ENCODE measurements at regions not wholly inside any gene's neighbourhood (a gene's known extent, or its start where the extent isn't known, plus 50 kb on each side); places are given as distances from the start of the nearest gene placed in this dataset.

DNA sequence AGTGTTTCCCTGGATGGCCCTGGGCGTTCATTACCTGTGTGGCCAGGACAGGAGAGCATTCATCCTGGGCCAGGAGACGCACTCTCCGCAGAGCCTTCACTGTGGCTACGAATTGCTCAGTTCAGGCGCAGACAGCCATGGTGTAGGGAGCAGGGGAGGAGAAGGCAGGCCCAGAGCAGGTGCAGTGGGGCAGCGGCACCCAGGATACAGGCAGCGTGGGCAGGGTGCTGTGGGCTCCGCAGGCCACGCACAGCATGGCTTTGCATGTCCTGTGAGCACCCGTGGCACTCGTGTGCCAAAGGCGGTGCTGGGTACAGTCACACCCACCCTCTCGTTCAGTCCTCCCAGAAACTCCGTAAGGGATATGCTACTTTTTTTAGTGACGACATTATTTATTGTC lies 124.2 kb upstream of the B3GAT1 start:
- TF ChIP-seq CEBPB (IDR thresholded peaks at IDR 0.05; ENCODE audit: low read depth, low read length): no peak
- TF ChIP-seq, protein P1, sequence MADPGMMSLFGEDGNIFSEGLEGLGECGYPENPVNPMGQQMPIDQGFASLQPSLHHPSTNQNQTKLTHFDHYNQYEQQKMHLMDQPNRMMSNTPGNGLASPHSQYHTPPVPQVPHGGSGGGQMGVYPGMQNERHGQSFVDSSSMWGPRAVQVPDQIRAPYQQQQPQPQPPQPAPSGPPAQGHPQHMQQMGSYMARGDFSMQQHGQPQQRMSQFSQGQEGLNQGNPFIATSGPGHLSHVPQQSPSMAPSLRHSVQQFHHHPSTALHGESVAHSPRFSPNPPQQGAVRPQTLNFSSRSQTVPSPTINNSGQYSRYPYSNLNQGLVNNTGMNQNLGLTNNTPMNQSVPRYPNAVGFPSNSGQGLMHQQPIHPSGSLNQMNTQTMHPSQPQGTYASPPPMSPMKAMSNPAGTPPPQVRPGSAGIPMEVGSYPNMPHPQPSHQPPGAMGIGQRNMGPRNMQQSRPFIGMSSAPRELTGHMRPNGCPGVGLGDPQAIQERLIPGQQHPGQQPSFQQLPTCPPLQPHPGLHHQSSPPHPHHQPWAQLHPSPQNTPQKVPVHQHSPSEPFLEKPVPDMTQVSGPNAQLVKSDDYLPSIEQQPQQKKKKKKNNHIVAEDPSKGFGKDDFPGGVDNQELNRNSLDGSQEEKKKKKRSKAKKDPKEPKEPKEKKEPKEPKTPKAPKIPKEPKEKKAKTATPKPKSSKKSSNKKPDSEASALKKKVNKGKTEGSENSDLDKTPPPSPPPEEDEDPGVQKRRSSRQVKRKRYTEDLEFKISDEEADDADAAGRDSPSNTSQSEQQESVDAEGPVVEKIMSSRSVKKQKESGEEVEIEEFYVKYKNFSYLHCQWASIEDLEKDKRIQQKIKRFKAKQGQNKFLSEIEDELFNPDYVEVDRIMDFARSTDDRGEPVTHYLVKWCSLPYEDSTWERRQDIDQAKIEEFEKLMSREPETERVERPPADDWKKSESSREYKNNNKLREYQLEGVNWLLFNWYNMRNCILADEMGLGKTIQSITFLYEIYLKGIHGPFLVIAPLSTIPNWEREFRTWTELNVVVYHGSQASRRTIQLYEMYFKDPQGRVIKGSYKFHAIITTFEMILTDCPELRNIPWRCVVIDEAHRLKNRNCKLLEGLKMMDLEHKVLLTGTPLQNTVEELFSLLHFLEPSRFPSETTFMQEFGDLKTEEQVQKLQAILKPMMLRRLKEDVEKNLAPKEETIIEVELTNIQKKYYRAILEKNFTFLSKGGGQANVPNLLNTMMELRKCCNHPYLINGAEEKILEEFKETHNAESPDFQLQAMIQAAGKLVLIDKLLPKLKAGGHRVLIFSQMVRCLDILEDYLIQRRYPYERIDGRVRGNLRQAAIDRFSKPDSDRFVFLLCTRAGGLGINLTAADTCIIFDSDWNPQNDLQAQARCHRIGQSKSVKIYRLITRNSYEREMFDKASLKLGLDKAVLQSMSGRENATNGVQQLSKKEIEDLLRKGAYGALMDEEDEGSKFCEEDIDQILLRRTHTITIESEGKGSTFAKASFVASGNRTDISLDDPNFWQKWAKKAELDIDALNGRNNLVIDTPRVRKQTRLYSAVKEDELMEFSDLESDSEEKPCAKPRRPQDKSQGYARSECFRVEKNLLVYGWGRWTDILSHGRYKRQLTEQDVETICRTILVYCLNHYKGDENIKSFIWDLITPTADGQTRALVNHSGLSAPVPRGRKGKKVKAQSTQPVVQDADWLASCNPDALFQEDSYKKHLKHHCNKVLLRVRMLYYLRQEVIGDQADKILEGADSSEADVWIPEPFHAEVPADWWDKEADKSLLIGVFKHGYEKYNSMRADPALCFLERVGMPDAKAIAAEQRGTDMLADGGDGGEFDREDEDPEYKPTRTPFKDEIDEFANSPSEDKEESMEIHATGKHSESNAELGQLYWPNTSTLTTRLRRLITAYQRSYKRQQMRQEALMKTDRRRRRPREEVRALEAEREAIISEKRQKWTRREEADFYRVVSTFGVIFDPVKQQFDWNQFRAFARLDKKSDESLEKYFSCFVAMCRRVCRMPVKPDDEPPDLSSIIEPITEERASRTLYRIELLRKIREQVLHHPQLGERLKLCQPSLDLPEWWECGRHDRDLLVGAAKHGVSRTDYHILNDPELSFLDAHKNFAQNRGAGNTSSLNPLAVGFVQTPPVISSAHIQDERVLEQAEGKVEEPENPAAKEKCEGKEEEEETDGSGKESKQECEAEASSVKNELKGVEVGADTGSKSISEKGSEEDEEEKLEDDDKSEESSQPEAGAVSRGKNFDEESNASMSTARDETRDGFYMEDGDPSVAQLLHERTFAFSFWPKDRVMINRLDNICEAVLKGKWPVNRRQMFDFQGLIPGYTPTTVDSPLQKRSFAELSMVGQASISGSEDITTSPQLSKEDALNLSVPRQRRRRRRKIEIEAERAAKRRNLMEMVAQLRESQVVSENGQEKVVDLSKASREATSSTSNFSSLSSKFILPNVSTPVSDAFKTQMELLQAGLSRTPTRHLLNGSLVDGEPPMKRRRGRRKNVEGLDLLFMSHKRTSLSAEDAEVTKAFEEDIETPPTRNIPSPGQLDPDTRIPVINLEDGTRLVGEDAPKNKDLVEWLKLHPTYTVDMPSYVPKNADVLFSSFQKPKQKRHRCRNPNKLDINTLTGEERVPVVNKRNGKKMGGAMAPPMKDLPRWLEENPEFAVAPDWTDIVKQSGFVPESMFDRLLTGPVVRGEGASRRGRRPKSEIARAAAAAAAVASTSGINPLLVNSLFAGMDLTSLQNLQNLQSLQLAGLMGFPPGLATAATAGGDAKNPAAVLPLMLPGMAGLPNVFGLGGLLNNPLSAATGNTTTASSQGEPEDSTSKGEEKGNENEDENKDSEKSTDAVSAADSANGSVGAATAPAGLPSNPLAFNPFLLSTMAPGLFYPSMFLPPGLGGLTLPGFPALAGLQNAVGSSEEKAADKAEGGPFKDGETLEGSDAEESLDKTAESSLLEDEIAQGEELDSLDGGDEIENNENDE (IDR thresholded peaks at IDR 0.05; ENCODE audit: insufficient replicate concordance, low read length): no peak
- TF ChIP-seq TBP (IDR thresholded peaks at IDR 0.05; ENCODE audit: low read depth, low read length): no peak
- TF ChIP-seq CTBP2 (IDR thresholded peaks at IDR 0.05; ENCODE audit: borderline replicate concordance, insufficient read depth, insufficient read length, low read length): no peak
- TF ChIP-seq SIN3A (conservative IDR thresholded peaks at IDR 0.05 in 1 of 2, IDR thresholded peaks at IDR 0.05 in 1 of 2; ENCODE audit: low read depth in 1 of 2, low read length in 2 of 2): no peak
- no peak for TF ChIP-seq BCL11A (IDR thresholded peaks at IDR 0.05; ENCODE audit: low read depth in 2 of 2, low read length in 2 of 2)
- TF ChIP-seq, protein P2, sequence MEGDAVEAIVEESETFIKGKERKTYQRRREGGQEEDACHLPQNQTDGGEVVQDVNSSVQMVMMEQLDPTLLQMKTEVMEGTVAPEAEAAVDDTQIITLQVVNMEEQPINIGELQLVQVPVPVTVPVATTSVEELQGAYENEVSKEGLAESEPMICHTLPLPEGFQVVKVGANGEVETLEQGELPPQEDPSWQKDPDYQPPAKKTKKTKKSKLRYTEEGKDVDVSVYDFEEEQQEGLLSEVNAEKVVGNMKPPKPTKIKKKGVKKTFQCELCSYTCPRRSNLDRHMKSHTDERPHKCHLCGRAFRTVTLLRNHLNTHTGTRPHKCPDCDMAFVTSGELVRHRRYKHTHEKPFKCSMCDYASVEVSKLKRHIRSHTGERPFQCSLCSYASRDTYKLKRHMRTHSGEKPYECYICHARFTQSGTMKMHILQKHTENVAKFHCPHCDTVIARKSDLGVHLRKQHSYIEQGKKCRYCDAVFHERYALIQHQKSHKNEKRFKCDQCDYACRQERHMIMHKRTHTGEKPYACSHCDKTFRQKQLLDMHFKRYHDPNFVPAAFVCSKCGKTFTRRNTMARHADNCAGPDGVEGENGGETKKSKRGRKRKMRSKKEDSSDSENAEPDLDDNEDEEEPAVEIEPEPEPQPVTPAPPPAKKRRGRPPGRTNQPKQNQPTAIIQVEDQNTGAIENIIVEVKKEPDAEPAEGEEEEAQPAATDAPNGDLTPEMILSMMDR (IDR thresholded peaks at IDR 0.05; ENCODE audit: control extremely low read depth in 1 of 3, insufficient read depth in 1 of 3, low read depth in 1 of 3, low read length in 3 of 3): no peak
- TF ChIP-seq, protein P3, sequence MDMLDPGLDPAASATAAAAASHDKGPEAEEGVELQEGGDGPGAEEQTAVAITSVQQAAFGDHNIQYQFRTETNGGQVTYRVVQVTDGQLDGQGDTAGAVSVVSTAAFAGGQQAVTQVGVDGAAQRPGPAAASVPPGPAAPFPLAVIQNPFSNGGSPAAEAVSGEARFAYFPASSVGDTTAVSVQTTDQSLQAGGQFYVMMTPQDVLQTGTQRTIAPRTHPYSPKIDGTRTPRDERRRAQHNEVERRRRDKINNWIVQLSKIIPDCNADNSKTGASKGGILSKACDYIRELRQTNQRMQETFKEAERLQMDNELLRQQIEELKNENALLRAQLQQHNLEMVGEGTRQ (IDR thresholded peaks at IDR 0.05; ENCODE audit: low read length): no peak
- TF ChIP-seq POLR2A (IDR thresholded peaks at IDR 0.05; ENCODE audit: control extremely low read depth in 1 of 2, low read depth in 2 of 2, low read length in 2 of 2): no peak
- TF ChIP-seq EP300 (IDR thresholded peaks at IDR 0.05; ENCODE audit: borderline replicate concordance in 1 of 2, low read depth in 2 of 2, low read length in 2 of 2): no peak
- no peak for TF ChIP-seq POLR2AphosphoS5 (IDR thresholded peaks at IDR 0.05; ENCODE audit: low read depth, low read length)
- no peak for TF ChIP-seq EZH2 (IDR thresholded peaks at IDR 0.05; ENCODE audit: low read depth, low read length, severe bottlenecking)
